HG02798 (cell line): ENCODE measurements at regions not wholly inside any gene's neighbourhood (a gene's known extent, or its start where the extent isn't known, plus 50 kb on each side); places are given as distances from the start of the nearest gene placed in this dataset.
"Not testable (repeated sequence)": the region's sequence is repeated elsewhere in the genome, so short reads cannot be mapped to it uniquely, and the experiment has no call there.

ENCODE experiments used
- ATAC-seq: cut with Tn5 transposase; IDR thresholded peaks from one replicate; pipeline ENCODE4 v1.9.1; 2021; ENCODE audit warnings: mild to moderate bottlenecking; ENCODE audit not compliant: unreplicated experiment, poor library complexity

- ATAC-seq = no peak
Measured at GRCh38 chrX:122115604-122116003, 1068.2 kb downstream of the GLUD2 start.

- no peak for ATAC-seq
Measured at GRCh38 chrX:122119361-122119760, 1064.7 kb upstream of the GRIA3 start.

GRCh38 chrX:122122274-122122673 lies 1061.8 kb upstream of the GRIA3 start:
- no peak for ATAC-seq

- ATAC-seq = no peak
Measured at GRCh38 chrX:122133478-122133877, 1050.6 kb upstream of the GRIA3 start.

- ATAC-seq = no peak
Measured at GRCh38 chrX:122134291-122134690, 1049.8 kb upstream of the GRIA3 start.

- no peak for ATAC-seq
Measured at GRCh38 chrX:122135070-122135469, 1049.0 kb upstream of the GRIA3 start.

- ATAC-seq = not testable (repeated sequence)
Measured at GRCh38 chrX:122140219-122140618, 1043.9 kb upstream of the GRIA3 start.

- no peak for ATAC-seq
Measured at GRCh38 chrX:122154019-122154418, 1030.1 kb upstream of the GRIA3 start.

GRCh38 chrX:122168241-122168640 lies 1015.8 kb upstream of the GRIA3 start:
- ATAC-seq = no peak

- ATAC-seq = no peak
Measured at GRCh38 chrX:122184791-122185190, 999.3 kb upstream of the GRIA3 start.

- ATAC-seq = no peak
Measured at GRCh38 chrX:122187069-122187713, 996.9 kb upstream of the GRIA3 start.

GRCh38 chrX:122188751-122189150 lies 995.3 kb upstream of the GRIA3 start:
- no peak for ATAC-seq

GRCh38 chrX:122196343-122196742 lies 987.7 kb upstream of the GRIA3 start:
- no peak for ATAC-seq

- ATAC-seq = no peak
Measured at GRCh38 chrX:122203399-122203798, 980.7 kb upstream of the GRIA3 start.

GRCh38 chrX:122218666-122219065 lies 965.4 kb upstream of the GRIA3 start:
- no peak for ATAC-seq

- no peak for ATAC-seq
Measured at GRCh38 chrX:122219226-122219625, 964.9 kb upstream of the GRIA3 start.

- ATAC-seq = no peak
Measured at GRCh38 chrX:122219735-122220134, 964.3 kb upstream of the GRIA3 start.

- ATAC-seq = no peak
Measured at GRCh38 chrX:122220644-122221373, 963.3 kb upstream of the GRIA3 start.

- ATAC-seq = not testable (repeated sequence)
Measured at GRCh38 chrX:122221810-122222209, 962.3 kb upstream of the GRIA3 start.

GRCh38 chrX:122224137-122224536 lies 959.9 kb upstream of the GRIA3 start:
- ATAC-seq = not testable (repeated sequence)

GRCh38 chrX:122238801-122239200 lies 945.3 kb upstream of the GRIA3 start:
- no peak for ATAC-seq

- no peak for ATAC-seq
Measured at GRCh38 chrX:122241959-122242358, 942.1 kb upstream of the GRIA3 start.
